ENCODE measurements at regions not wholly inside any gene's neighbourhood (a gene's known extent, or its start where the extent isn't known, plus 50 kb on each side); places are given as distances from the start of the nearest gene placed in this dataset.

DNA sequence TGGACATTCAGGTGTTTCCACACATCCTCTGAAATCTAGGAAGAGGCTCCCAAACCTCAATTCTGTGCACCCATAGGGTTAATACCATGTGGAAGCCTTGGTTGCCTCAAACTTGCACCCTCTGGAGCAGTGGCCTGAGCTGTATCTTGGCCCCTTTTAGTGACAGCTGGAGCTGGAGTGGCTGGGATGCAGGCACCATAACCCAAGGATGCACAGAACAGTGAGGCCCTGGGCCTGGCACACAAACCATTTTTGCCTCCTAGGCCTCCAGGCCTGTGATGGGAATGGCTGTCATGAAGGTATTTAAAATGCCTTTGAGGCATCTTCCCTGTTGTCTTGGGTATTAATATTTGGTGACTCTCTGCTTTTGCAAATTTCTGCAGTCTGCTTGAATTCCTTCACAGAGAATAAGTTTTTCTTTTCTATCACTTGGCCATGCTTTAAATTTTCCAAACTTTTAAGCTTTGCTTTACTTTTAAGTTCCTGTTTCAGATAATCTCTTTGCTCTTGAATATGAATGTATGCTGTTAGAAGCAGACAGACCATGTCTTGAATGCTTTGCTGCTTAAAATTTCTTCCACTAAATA, 1594.5 kb upstream of the PCDH20 start:
- Mint-ChIP-seq H3K4me1 (ENCODE audit: low read depth) (no peaks in the 10 kb centered on the region), H3K36me3 (ENCODE audit: insufficient read depth) (peaks cover 3% of the 10 kb centered on the region), H3K27me3 (no peaks in the 10 kb centered on the region), H3K9me3 (ENCODE audit: low read depth) (peaks cover 40% of the 10 kb centered on the region), H3K4me3 (ENCODE audit: low read depth) (no peak overlapping the region), H3K27ac (no peak overlapping the region)
- no peak for DNase-seq (ENCODE audit: low spot score, unreplicated experiment)
- TF ChIP-seq, protein P1, sequence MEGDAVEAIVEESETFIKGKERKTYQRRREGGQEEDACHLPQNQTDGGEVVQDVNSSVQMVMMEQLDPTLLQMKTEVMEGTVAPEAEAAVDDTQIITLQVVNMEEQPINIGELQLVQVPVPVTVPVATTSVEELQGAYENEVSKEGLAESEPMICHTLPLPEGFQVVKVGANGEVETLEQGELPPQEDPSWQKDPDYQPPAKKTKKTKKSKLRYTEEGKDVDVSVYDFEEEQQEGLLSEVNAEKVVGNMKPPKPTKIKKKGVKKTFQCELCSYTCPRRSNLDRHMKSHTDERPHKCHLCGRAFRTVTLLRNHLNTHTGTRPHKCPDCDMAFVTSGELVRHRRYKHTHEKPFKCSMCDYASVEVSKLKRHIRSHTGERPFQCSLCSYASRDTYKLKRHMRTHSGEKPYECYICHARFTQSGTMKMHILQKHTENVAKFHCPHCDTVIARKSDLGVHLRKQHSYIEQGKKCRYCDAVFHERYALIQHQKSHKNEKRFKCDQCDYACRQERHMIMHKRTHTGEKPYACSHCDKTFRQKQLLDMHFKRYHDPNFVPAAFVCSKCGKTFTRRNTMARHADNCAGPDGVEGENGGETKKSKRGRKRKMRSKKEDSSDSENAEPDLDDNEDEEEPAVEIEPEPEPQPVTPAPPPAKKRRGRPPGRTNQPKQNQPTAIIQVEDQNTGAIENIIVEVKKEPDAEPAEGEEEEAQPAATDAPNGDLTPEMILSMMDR (IDR thresholded peaks at IDR 0.05; ENCODE audit: unreplicated experiment), result no peak

DNA sequence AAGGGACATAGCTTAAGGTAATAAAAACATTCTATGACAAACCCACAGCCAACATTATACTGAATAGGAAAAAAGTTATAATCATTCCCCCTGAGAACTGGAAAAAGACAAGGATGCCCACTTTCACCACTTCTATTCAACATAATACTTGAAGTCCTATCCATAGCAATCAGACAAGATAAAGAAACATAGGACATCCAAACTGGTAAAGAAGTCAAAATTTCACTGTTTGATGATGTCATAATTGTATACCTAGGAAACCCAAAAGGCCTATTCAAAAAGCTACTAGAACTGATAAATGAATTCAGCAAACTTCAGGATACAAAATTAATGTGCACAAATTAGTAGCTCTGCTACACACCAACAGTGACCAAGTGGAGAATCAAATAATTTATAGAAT, 1590.0 kb upstream of the PCDH20 start:
- Mint-ChIP-seq H3K4me1 (ENCODE audit: low read depth) (no peaks in the 10 kb centered on the region), H3K27me3 (no peaks in the 10 kb centered on the region), H3K27ac (no peak overlapping the region), H3K4me3 (ENCODE audit: low read depth) (no peak overlapping the region), H3K36me3 (ENCODE audit: insufficient read depth) (peaks cover 3% of the 10 kb centered on the region), H3K9me3 (ENCODE audit: low read depth) (peaks cover 49% of the 10 kb centered on the region)
- TF ChIP-seq, protein P1 (IDR thresholded peaks at IDR 0.05; ENCODE audit: unreplicated experiment), result no peak
- no peak for DNase-seq (ENCODE audit: low spot score, unreplicated experiment)

DNA sequence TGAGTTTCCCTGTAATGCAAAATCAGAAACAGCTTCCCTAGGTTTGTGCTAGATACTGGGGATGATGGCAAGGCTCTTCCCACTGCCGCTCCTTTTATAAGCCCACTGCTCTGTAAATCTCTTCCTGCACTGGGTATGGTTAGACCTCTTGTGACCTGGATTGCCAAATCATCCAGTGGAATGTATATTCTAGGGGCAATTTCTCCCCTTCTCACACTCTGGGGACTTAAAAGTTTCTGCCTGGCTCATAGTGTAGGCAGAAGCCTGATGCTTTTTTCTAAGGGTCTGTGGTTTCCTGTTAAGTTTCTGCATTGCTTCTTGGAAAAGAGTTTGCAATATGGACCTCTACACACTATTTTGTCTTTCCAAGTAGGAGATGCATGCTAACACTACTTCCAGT, 1582.0 kb upstream of the PCDH20 start:
- Mint-ChIP-seq H3K4me3 (ENCODE audit: low read depth) (no peak overlapping the region), H3K27ac (no peak overlapping the region), H3K9me3 (ENCODE audit: low read depth) (peaks cover 3% of the 10 kb centered on the region), H3K27me3 (no peaks in the 10 kb centered on the region), H3K4me1 (ENCODE audit: low read depth) (peaks cover 14% of the 10 kb centered on the region), H3K36me3 (ENCODE audit: insufficient read depth) (no peaks in the 10 kb centered on the region)
- no peak for DNase-seq (ENCODE audit: low spot score, unreplicated experiment)
- TF ChIP-seq, protein P1 (IDR thresholded peaks at IDR 0.05; ENCODE audit: unreplicated experiment), result no peak

DNA sequence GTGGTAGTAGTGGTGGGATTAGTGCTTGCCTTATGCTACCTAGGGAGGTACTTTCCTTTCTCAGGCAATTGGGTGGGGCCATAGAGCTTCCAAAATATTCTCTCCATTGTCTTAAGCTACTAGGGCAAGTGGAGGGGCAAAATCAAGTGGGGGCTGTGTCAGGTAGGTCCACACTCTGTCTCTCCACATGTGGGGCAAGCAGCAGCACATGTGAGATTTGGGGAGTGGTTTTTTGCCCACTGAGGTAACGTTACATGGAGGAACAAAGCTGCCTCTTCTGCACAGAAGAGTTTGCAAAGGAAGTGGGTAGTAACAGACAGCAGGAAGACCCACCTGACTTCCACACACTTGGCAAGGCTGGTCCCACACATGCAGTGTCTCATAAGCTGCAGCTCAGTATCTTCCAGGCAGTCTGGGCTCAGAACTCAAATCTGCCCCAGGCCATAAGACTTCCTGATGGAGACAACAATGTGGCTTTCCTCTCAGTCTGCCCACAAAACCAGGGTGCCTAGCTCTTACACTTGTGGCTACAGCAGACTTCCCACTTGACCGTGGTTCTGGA, 1581.5 kb upstream of the PCDH20 start:
- Mint-ChIP-seq H3K4me1 (ENCODE audit: low read depth) (peaks cover 14% of the 10 kb centered on the region), H3K9me3 (ENCODE audit: low read depth) (peaks cover 3% of the 10 kb centered on the region), H3K4me3 (ENCODE audit: low read depth) (no peak overlapping the region), H3K27ac (no peak overlapping the region), H3K36me3 (ENCODE audit: insufficient read depth) (no peaks in the 10 kb centered on the region), H3K27me3 (no peaks in the 10 kb centered on the region)
- TF ChIP-seq, protein P1 (IDR thresholded peaks at IDR 0.05; ENCODE audit: unreplicated experiment), result no peak
- no peak for DNase-seq (ENCODE audit: low spot score, unreplicated experiment)

DNA sequence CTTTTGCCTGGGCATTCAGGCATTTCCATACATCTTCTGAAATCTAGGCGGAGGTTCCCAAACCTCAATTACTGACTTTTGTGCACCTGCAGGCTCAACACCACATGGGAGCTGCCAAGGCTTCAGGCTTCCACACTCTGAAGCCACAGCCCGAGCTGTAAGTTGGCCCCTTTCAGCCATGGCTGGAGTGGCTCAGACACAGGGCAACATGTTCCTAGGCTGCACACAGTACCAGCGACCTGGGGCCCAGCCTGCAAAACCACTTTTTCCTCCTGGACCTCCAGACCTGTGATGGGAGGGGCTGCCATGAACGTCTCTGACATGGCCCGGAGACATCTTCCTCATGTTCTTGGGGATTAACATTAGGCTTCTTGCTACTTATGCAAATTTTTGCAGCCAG, 1558.2 kb upstream of the PCDH20 start:
- Mint-ChIP-seq H3K27me3 (no peaks in the 10 kb centered on the region), H3K9me3 (ENCODE audit: low read depth) (peaks cover 20% of the 10 kb centered on the region), H3K4me3 (ENCODE audit: low read depth) (no peak overlapping the region), H3K36me3 (ENCODE audit: insufficient read depth) (peaks cover 3% of the 10 kb centered on the region), H3K4me1 (ENCODE audit: low read depth) (no peaks in the 10 kb centered on the region), H3K27ac (no peak overlapping the region)
- TF ChIP-seq, protein P1 (IDR thresholded peaks at IDR 0.05; ENCODE audit: unreplicated experiment), result no peak
- DNase-seq (ENCODE audit: low spot score, unreplicated experiment), result no peak
